ENCODE measurements at regions not wholly inside any gene's neighbourhood (a gene's known extent, or its start where the extent isn't known, plus 50 kb on each side); places are given as distances from the start of the nearest gene placed in this dataset.

DNA sequence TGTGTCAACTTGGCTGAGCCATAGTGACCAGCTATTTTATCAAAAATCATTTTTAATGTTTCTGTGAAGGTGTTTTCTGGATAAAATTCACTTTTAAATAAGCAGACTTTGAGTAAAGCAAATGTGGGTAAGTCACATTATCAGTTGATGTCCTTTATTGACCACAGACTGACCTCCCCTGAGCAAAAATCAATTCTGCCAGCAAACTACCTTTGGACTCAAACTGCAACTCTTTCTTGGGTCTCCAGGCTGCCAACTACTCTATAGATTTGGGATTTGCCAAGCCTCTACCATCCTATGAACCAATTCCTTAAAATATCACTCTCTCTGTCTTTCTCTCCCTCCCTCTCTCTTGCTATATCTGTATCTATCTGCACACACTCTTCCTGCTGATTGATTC, 1571.7 kb upstream of the NUDT12 start:
- Histone ChIP-seq H3K36me3 (ENCODE audit: control insufficient read depth in 2 of 2, insufficient read depth in 2 of 2, low read length in 2 of 2) (no peaks in the 10 kb centered on the region), H3K4me1 (ENCODE audit: control insufficient read depth, insufficient read depth, low read length) (no peaks in the 10 kb centered on the region)

DNA sequence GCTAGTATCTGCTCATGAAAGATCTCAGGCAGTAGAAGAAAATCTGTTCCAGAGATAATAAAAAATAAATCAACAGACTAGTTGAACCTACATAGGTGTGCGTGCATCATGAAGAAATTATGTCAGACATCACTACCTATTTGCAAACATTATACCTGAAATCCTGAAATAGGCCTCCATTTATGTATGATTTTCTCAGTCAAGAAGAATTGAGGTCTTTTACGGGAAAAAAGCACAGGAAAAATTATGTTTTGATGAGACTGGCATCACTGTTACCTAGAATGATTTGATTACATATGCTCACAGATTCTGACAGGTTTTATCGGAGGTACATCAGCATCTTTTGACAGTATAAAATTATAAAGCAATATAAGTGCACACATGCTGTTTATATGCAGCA, 1570.5 kb upstream of the NUDT12 start:
- H3K9me3 ChIP-seq (ENCODE audit: control insufficient read depth in 2 of 2, low read length in 2 of 2): peaks cover 0 to 2% of the 10 kb centered on the region in 2 donors
- H3K9ac ChIP-seq (ENCODE audit: low read length in 2 of 2): no peak overlapping the region
- H3K27me3 ChIP-seq (ENCODE audit: control insufficient read depth in 1 of 2, insufficient read depth in 2 of 2, low read length in 2 of 2): no peaks in the 10 kb centered on the region

More for the DNA sequence above, 1571.7 kb upstream of the NUDT12 start:
- no peak overlapping the region for H3K9ac ChIP-seq (ENCODE audit: low read length in 2 of 2)
- H3K27ac ChIP-seq (ENCODE audit: low read length): no peak overlapping the region
- H3K9me3 ChIP-seq (ENCODE audit: control insufficient read depth in 2 of 2, low read length in 2 of 2): peaks cover 0 to 2% of the 10 kb centered on the region in 2 donors
- H3K4me3 ChIP-seq (ENCODE audit: low read length in 2 of 2): no peak overlapping the region
- no peaks in the 10 kb centered on the region for H3K27me3 ChIP-seq (ENCODE audit: control insufficient read depth in 1 of 2, insufficient read depth in 2 of 2, low read length in 2 of 2)

DNA sequence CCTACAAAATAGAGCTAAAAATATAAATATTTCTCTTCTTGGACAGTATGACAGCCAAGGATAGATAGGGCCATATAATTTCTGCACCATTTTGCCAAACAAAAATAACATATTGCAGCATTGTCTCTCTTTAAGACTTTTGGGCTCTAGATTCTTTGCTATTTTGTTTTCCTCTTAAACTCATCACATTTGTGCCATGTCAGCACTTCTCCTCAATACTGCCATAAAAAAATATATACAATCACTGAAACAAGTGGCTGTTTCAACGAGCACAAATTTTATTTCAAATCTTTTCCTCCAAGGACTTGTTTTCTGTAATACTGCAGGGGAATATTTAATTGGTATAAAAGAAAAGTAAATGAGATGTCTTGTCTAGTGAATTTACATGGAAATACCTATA, 1570.0 kb upstream of the NUDT12 start:
- H3K9me3 ChIP-seq (ENCODE audit: control insufficient read depth in 2 of 2, low read length in 2 of 2): peaks cover 0 to 2% of the 10 kb centered on the region in 2 donors
- H3K4me1 ChIP-seq (ENCODE audit: control insufficient read depth, insufficient read depth, low read length): no peaks in the 10 kb centered on the region
- H3K36me3 ChIP-seq (ENCODE audit: control insufficient read depth in 2 of 2, insufficient read depth in 2 of 2, low read length in 2 of 2): no peaks in the 10 kb centered on the region
- H3K27me3 ChIP-seq (ENCODE audit: control insufficient read depth in 1 of 2, insufficient read depth in 2 of 2, low read length in 2 of 2): no peaks in the 10 kb centered on the region
- H3K27ac ChIP-seq (ENCODE audit: low read length): no peak overlapping the region
- H3K9ac ChIP-seq (ENCODE audit: low read length in 2 of 2): no peak overlapping the region
- H3K4me3 ChIP-seq (ENCODE audit: low read length in 2 of 2): no peak overlapping the region

More for the DNA sequence above, 1570.5 kb upstream of the NUDT12 start:
- no peaks in the 10 kb centered on the region for H3K4me1 ChIP-seq (ENCODE audit: control insufficient read depth, insufficient read depth, low read length)
- no peak overlapping the region for H3K27ac ChIP-seq (ENCODE audit: low read length)
- H3K36me3 ChIP-seq (ENCODE audit: control insufficient read depth in 2 of 2, insufficient read depth in 2 of 2, low read length in 2 of 2): no peaks in the 10 kb centered on the region
- no peak overlapping the region for H3K4me3 ChIP-seq (ENCODE audit: low read length in 2 of 2)

DNA sequence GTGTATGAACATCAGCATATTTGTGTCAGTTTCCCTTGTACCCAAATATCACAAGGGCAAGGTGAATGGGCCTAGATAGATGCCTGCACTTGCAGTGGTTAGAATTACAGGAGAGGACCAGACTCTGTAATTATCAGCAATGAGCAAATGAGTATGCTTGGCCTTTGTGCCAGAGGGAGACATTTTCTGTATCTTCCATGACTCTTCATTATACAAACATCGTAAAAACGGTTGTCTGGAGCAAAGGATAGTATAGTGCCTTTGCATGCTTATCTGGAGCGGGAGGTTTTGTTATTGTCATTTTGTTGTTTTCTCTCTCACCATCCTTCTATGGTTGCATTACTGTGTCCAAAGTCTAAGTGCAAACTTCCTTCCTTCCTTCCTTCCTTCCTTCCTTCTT, 1568.5 kb upstream of the NUDT12 start:
- no peak overlapping the region for H3K4me3 ChIP-seq (ENCODE audit: low read length in 2 of 2)
- no peak overlapping the region for H3K27ac ChIP-seq (ENCODE audit: low read length)
- no peaks in the 10 kb centered on the region for H3K36me3 ChIP-seq (ENCODE audit: control insufficient read depth in 2 of 2, insufficient read depth in 2 of 2, low read length in 2 of 2)
- H3K4me1 ChIP-seq (ENCODE audit: control insufficient read depth, insufficient read depth, low read length): no peaks in the 10 kb centered on the region
- peaks cover 0 to 2% of the 10 kb centered on the region in 2 donors for H3K9me3 ChIP-seq (ENCODE audit: control insufficient read depth in 2 of 2, low read length in 2 of 2)
- no peak overlapping the region for H3K9ac ChIP-seq (ENCODE audit: low read length in 2 of 2)
- no peaks in the 10 kb centered on the region for H3K27me3 ChIP-seq (ENCODE audit: control insufficient read depth in 1 of 2, insufficient read depth in 2 of 2, low read length in 2 of 2)

DNA sequence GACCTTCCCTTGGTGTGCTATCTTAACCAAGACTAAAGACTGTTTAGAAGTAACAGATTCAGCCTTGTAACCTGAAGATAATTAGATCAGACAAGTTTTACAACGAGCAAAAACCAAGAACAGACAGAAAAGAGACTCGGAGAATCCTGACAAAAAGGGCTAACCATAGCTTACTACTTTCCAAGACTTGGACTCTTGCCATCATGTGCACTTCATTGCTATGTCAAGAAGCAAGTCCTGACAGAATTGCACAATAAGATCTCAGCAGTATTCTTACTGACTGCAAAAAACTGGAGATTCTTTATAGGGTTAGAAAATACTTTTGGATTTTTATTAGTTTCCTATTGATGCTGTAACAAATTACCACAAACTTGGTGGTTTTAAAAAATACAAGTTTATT, 1539.0 kb upstream of the NUDT12 start:
- Histone ChIP-seq H3K4me1 (ENCODE audit: control insufficient read depth, insufficient read depth, low read length) (no peaks in the 10 kb centered on the region), H3K36me3 (ENCODE audit: control insufficient read depth in 2 of 2, insufficient read depth in 2 of 2, low read length in 2 of 2) (no peaks in the 10 kb centered on the region), H3K4me3 (ENCODE audit: low read length in 2 of 2) (no peak overlapping the region), H3K27ac (ENCODE audit: low read length) (no peak overlapping the region), H3K27me3 (ENCODE audit: control insufficient read depth in 1 of 2, insufficient read depth in 2 of 2, low read length in 2 of 2) (no peaks in the 10 kb centered on the region), H3K9ac (ENCODE audit: low read length in 2 of 2) (no peak overlapping the region), H3K9me3 (ENCODE audit: control insufficient read depth in 2 of 2, low read length in 2 of 2) (no peaks in the 10 kb centered on the region)

DNA sequence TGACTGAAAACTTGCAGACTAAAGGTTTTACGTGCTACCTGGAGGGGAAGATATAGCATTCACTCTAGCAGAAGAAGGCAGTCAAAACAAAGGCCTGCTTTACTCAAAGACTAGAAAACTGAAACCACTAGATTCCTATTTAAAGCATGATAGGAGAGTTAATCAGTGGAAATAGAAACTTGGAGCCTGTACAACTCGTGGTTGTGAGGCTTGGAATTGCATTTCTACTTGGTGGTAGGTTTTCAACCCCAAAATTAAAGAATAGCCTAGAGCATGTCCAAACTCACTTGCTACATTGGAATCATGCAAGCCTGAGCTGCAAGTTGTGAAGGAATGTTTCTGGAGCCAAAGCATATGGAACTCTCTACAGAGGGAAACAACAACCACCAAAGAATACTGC, 1526.4 kb upstream of the NUDT12 start:
- Histone ChIP-seq H3K27me3 (ENCODE audit: control insufficient read depth in 1 of 2, insufficient read depth in 2 of 2, low read length in 2 of 2) (no peaks in the 10 kb centered on the region), H3K36me3 (ENCODE audit: control insufficient read depth in 2 of 2, insufficient read depth in 2 of 2, low read length in 2 of 2) (no peaks in the 10 kb centered on the region), H3K9ac (ENCODE audit: low read length in 2 of 2) (no peak overlapping the region), H3K4me3 (ENCODE audit: low read length in 2 of 2) (no peak overlapping the region), H3K4me1 (ENCODE audit: control insufficient read depth, insufficient read depth, low read length) (no peaks in the 10 kb centered on the region), H3K9me3 (ENCODE audit: control insufficient read depth in 2 of 2, low read length in 2 of 2) (peaks cover 0 to 3% of the 10 kb centered on the region in 2 donors), H3K27ac (ENCODE audit: low read length) (no peak overlapping the region)

DNA sequence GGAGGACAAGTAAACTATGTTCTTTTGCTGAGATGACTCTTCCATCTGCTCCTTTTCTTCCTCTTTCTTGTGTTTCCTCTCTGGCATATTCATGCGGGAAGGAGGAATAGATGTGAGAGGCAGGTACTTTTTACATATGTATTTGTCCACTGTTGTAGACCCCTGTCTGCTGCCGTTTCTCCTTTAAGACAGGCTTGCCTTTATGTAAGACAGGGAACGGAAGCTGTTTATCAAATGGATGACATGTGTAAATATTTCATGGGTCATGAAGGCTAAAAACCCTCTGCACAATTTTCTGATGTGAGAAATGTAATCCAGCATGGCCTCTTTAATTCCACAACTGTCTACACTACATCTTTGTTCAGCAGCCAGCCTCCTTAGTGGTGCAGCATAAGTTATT, 1525.5 kb upstream of the NUDT12 start:
- Histone ChIP-seq H3K4me3 (ENCODE audit: low read length in 2 of 2) (no peak overlapping the region), H3K9ac (ENCODE audit: low read length in 2 of 2) (no peak overlapping the region), H3K27me3 (ENCODE audit: control insufficient read depth in 1 of 2, insufficient read depth in 2 of 2, low read length in 2 of 2) (no peaks in the 10 kb centered on the region), H3K9me3 (ENCODE audit: control insufficient read depth in 2 of 2, low read length in 2 of 2) (peaks cover 0 to 3% of the 10 kb centered on the region in 2 donors), H3K36me3 (ENCODE audit: control insufficient read depth in 2 of 2, insufficient read depth in 2 of 2, low read length in 2 of 2) (no peaks in the 10 kb centered on the region), H3K27ac (ENCODE audit: low read length) (no peak overlapping the region), H3K4me1 (ENCODE audit: control insufficient read depth, insufficient read depth, low read length) (no peaks in the 10 kb centered on the region)

DNA sequence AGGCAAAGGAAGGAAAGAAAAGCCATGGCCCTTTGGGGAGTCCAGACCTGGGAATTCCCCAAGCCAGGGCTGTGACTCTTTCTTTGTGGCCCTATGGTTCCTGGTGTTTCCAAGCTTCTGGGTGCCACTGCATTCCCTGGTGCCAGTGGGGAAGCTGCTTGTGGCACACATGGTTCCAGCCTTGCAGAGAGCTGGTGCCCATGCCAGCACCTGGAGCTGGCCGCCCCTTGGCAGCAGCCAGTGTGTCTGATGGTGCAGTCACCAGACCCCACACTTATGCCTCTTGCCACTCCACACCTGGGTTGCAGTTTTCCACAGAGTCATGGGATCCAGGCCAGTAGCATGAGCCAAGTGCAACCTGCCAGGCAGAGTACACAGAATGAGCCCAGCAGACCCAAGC, 1495.3 kb upstream of the NUDT12 start:
- Histone ChIP-seq H3K9me3 (ENCODE audit: control insufficient read depth in 2 of 2, low read length in 2 of 2) (no peaks in the 10 kb centered on the region), H3K9ac (ENCODE audit: low read length in 2 of 2) (no peak overlapping the region), H3K27me3 (ENCODE audit: control insufficient read depth in 1 of 2, insufficient read depth in 2 of 2, low read length in 2 of 2) (no peaks in the 10 kb centered on the region), H3K36me3 (ENCODE audit: control insufficient read depth in 2 of 2, insufficient read depth in 2 of 2, low read length in 2 of 2) (no peaks in the 10 kb centered on the region), H3K4me1 (ENCODE audit: control insufficient read depth, insufficient read depth, low read length) (no peaks in the 10 kb centered on the region), H3K27ac (ENCODE audit: low read length) (no peak overlapping the region), H3K4me3 (ENCODE audit: low read length in 2 of 2) (no peak overlapping the region)

DNA sequence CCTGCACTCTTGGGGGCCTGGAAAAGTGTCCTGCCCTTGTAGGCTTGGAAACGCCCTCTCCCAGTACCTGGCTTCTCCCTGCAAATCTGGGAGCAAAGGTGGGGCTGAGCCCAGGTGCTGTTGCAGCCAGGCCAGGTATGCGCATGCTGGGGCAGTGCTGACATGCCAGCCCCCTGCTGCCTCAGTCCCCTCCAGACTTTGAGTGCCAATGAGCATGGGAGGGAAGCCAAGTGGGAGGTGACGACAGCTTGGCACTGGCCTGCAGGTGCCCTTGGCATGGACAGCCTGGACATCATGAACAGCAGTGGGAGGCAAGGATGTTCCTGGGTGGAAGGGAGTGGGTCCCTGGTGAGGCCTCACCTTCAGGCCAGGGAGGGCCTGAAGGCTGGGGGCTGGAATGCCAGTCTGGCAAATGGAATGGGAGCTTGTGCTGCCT, 1494.4 kb upstream of the NUDT12 start:
- no peak overlapping the region for H3K27ac ChIP-seq (ENCODE audit: low read length)
- H3K9me3 ChIP-seq (ENCODE audit: control insufficient read depth in 2 of 2, low read length in 2 of 2): no peaks in the 10 kb centered on the region
- H3K27me3 ChIP-seq (ENCODE audit: control insufficient read depth in 1 of 2, insufficient read depth in 2 of 2, low read length in 2 of 2): no peaks in the 10 kb centered on the region
- no peaks in the 10 kb centered on the region for H3K36me3 ChIP-seq (ENCODE audit: control insufficient read depth in 2 of 2, insufficient read depth in 2 of 2, low read length in 2 of 2)
- no peak overlapping the region for H3K9ac ChIP-seq (ENCODE audit: low read length in 2 of 2)
- no peaks in the 10 kb centered on the region for H3K4me1 ChIP-seq (ENCODE audit: control insufficient read depth, insufficient read depth, low read length)
- no peak overlapping the region for H3K4me3 ChIP-seq (ENCODE audit: low read length in 2 of 2)

DNA sequence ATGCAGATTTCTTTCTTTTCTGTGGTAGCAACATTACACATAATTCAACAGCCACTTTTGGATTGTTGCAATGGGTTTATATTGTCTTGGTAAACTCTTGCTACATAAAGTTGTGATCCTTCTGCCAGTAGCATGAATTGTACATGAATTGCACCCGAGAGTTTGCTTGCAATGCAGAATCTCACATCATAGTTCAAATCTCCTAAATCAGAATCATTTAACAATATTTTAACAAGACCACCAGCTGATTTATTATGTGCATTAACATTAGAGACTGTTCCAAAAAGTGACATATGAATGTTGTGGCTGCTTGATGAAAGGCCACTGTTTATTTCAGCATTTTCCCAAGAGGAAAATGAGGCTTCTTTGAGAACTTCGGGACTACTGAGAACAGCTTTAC, 1491.8 kb upstream of the NUDT12 start:
- no peaks in the 10 kb centered on the region for H3K9me3 ChIP-seq (ENCODE audit: control insufficient read depth in 2 of 2, low read length in 2 of 2)
- H3K36me3 ChIP-seq (ENCODE audit: control insufficient read depth in 2 of 2, insufficient read depth in 2 of 2, low read length in 2 of 2): no peaks in the 10 kb centered on the region
- no peaks in the 10 kb centered on the region for H3K27me3 ChIP-seq (ENCODE audit: control insufficient read depth in 1 of 2, insufficient read depth in 2 of 2, low read length in 2 of 2)
- H3K4me1 ChIP-seq (ENCODE audit: control insufficient read depth, insufficient read depth, low read length): no peaks in the 10 kb centered on the region
- H3K9ac ChIP-seq (ENCODE audit: low read length in 2 of 2): no peak overlapping the region
- no peak overlapping the region for H3K4me3 ChIP-seq (ENCODE audit: low read length in 2 of 2)
- H3K27ac ChIP-seq (ENCODE audit: low read length): no peak overlapping the region

DNA sequence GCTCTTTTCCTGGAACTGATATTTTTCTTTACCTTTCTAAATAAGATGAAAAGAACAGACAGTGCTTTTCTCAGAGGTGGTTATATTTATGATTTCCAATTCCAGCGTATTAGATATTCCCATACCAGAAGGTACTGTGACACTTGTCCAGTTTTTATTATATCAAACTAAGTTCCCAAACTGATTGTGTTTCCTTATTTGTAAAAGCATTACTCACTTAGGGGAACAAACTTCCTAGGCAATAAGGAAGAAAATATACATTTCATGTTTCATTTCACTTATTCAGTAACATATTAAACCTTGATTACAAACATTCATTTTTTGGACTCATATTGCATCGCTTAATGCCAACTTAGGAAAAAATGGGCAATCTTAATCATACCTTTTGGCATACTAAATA, 1480.0 kb upstream of the NUDT12 start:
- Histone ChIP-seq H3K4me1 (ENCODE audit: control insufficient read depth, insufficient read depth, low read length) (no peaks in the 10 kb centered on the region), H3K9ac (ENCODE audit: low read length in 2 of 2) (no peak overlapping the region), H3K9me3 (ENCODE audit: control insufficient read depth in 2 of 2, low read length in 2 of 2) (no peaks in the 10 kb centered on the region), H3K27me3 (ENCODE audit: control insufficient read depth in 1 of 2, insufficient read depth in 2 of 2, low read length in 2 of 2) (no peaks in the 10 kb centered on the region), H3K36me3 (ENCODE audit: control insufficient read depth in 2 of 2, insufficient read depth in 2 of 2, low read length in 2 of 2) (no peaks in the 10 kb centered on the region), H3K4me3 (ENCODE audit: low read length in 2 of 2) (no peak overlapping the region), H3K27ac (ENCODE audit: low read length) (no peak overlapping the region)
